K562 (cell line): ENCODE measurements at regions not wholly inside any gene's neighbourhood (a gene's known extent, or its start where the extent isn't known, plus 50 kb on each side); places are given as distances from the start of the nearest gene placed in this dataset.

Experiments used
- ARID4B ChIP-seq: sonication (generic); formaldehyde crosslinking; IDR thresholded peaks from 2 replicates; pipeline ENCODE4 v1.8.0; 2022; ENCODE audit warnings: mild to moderate bottlenecking, missing genetic modification reagents
- GTF3C2 ChIP-seq: IDR thresholded peaks from 3 replicates; pipeline ENCODE4 v1.6.1; 2011; ENCODE audit warnings: borderline replicate concordance, mild to moderate bottlenecking, moderate library complexity; ENCODE audit not compliant: insufficient read length; ENCODE audit errors: extremely low read depth
- ILK ChIP-seq: fragments of 450-650 bp; IDR thresholded peaks from 2 replicates; pipeline ENCODE4 v1.6.1; 2016; ENCODE audit warnings: missing genetic modification characterization, low read depth, mild to moderate bottlenecking, missing compliant biosample characterization, moderate library complexity, borderline replicate concordance
- NCOR1 ChIP-seq: fragments of 450-650 bp; IDR thresholded peaks from 2 replicates; pipeline ENCODE4 v1.6.1; 2016; ENCODE audit warnings: mild to moderate bottlenecking, moderate library complexity
- PHB ChIP-seq: fragments of 250-450 bp; sonication (Bioruptor Pico); IDR thresholded peaks from 2 replicates; pipeline ENCODE4 v1.5.0; 2021
- ZBTB9 ChIP-seq: fragments of 450-650 bp; formaldehyde crosslinking; IDR thresholded peaks from 2 replicates; pipeline ENCODE4 v1.4.0; 2020; ENCODE audit warnings: mild to moderate bottlenecking, moderate library complexity
- ZNF121 ChIP-seq: sonication (generic); formaldehyde crosslinking; conservative IDR thresholded peaks from 2 replicates; pipeline ENCODE4 v1.8.0; 2022; ENCODE audit warnings: missing genetic modification reagents
- ZNF184 ChIP-seq: sonication (generic); formaldehyde crosslinking; IDR thresholded peaks from 2 replicates; pipeline ENCODE4 v1.5.0; 2020; ENCODE audit warnings: missing genetic modification reagents
- ZNF512 ChIP-seq: IDR thresholded peaks from 2 replicates; pipeline ENCODE4 v1.6.1; 2016; ENCODE audit warnings: missing genetic modification characterization, missing compliant biosample characterization

GRCh38 chr4:93994175-93994994, 165.8 kb downstream of the ATOH1 start (continued):
- TF ChIP-seq ARID4B (CRISPR knock-in tag) = no peak
- TF ChIP-seq ILK (tag) = no peak
- no peak for TF ChIP-seq GTF3C2
- TF ChIP-seq ZBTB9 = no peak
- no peak for TF ChIP-seq NCOR1
- no peak for TF ChIP-seq ZNF512 (tag)
- TF ChIP-seq ZNF121 (CRISPR knock-in tag) = no peak
- TF ChIP-seq ZNF184 = no peak
- no peak for TF ChIP-seq PHB (CRISPR knock-in tag)
